ENCODE measurements at regions not wholly inside any gene's neighbourhood (a gene's known extent, or its start where the extent isn't known, plus 50 kb on each side); places are given as distances from the start of the nearest gene placed in this dataset.

GRCh38 chr13:47837906-47838305 lies 163.2 kb downstream of the SUCLA2 start:
- no peak overlapping the region for H3K27ac ChIP-seq
- H3K36me3 ChIP-seq (replicated peaks in 1 of 2; ENCODE audit: insufficient read depth in 1 of 2, low read depth in 2 of 2): no peaks in the 10 kb centered on the region
- H3K4me3 ChIP-seq: no peak overlapping the region
- intact Hi-C loops (cut with DNase I): no loop called here
- TF ChIP-seq POLR2A (IDR thresholded peaks at IDR 0.05): no peak
- TF ChIP-seq CTCF (IDR thresholded peaks at IDR 0.05): no peak
- no peaks in the 10 kb centered on the region for H3K27me3 ChIP-seq
- DNase-seq (no peak), ATAC-seq (no peak)
- H3K4me1 ChIP-seq: no peaks in the 10 kb centered on the region
- H3K9me3 ChIP-seq: no peaks in the 10 kb centered on the region
- WGBS, 2 donors: 54 to 66% methylated on average over 4 of the region's 4 CpGs

DNA sequence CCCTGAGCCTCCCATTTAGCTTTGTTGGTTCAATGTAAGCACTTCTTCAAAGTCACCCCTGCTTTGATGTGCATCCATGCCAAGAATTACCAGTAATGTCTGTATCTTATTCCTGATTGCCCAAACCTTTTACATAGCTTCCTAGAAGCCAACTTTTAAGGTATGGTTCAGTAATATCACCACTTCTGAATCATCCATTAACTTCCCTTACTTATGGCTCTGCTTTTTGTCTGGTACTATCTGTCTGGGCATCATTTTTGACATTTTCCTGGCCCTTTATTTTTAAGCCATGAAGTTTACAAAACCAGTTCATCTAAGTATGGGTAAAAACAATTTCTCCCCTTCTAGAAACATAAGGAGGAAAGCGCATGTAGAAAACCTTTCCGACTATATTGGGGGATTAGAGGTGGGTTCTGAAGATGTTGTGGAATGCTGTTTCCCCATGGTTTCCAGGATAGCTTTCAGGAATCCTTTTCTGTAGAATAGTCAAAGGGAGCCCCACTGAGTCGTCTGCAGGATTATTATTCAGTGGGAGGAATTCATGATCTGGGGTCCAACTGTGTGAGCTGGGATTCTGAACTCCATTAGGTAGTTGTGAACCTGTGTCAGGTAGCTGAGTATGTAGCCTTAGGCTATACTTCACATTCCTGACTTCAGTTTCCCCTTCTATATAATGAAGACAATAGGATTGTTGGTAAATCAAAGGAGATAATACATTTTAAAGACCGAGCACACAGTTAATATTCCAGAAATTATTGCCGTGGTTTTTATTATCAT lies 163.8 kb downstream of the SUCLA2 start:
- no peak overlapping the region for H3K4me3 ChIP-seq
- no peak for DNase-seq
- H3K9me3 ChIP-seq: no peaks in the 10 kb centered on the region
- intact Hi-C loops (cut with DNase I): no loop called here
- no peak for ATAC-seq
- no peak overlapping the region for H3K27ac ChIP-seq
- 74 to 77% methylated on average over 5 of the region's 5 CpGs for WGBS, 2 donors
- no peaks in the 10 kb centered on the region for H3K27me3 ChIP-seq
- H3K36me3 ChIP-seq (replicated peaks in 1 of 2; ENCODE audit: insufficient read depth in 1 of 2, low read depth in 2 of 2): no peaks in the 10 kb centered on the region
- TF ChIP-seq CTCF (IDR thresholded peaks at IDR 0.05) (no peak), POLR2A (IDR thresholded peaks at IDR 0.05) (no peak)
- H3K4me1 ChIP-seq: no peaks in the 10 kb centered on the region

- 75% methylated on average over 8 of the region's 8 CpGs for WGBS, 2 donors
- ATAC-seq (no peak), DNase-seq (no peak)
- H3K27ac ChIP-seq: no peak overlapping the region
- no peaks in the 10 kb centered on the region for H3K36me3 ChIP-seq (replicated peaks in 1 of 2; ENCODE audit: insufficient read depth in 1 of 2, low read depth in 2 of 2)
- no peaks in the 10 kb centered on the region for H3K9me3 ChIP-seq
- no peak overlapping the region for H3K4me3 ChIP-seq
- TF ChIP-seq CTCF (IDR thresholded peaks at IDR 0.05): no peak
- no peak for TF ChIP-seq POLR2A (IDR thresholded peaks at IDR 0.05)
- intact Hi-C loops (cut with DNase I): no loop called here
- H3K27me3 ChIP-seq: no peaks in the 10 kb centered on the region
- no peaks in the 10 kb centered on the region for H3K4me1 ChIP-seq
These were observed 165.4 kb downstream of the SUCLA2 start for GRCh38 chr13:47835470-47836228.

DNA sequence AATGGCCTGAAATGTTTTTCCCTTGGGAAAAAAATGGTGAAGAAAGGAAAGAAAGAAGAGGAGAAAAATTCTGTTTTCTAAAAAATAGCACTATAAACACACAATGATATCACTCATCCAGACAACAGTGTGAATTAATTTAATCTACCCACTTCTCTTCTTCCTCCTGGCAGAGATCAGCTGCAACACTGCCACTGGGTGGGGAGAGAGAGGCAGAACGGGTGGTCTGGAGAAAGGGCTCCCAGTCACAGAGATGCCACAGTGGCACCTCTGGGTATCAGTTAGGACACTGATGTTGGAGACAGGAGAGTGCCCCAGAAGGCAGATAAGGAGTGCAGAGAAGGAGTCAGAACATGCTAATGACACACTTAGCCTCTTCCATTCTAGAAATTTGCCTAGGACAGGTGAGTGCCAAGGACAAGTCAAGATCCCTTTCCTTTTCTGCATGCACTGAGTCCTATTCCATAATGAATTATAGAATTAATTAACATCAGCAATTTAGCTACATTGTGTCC lies 168.6 kb downstream of the SUCLA2 start:
- 14% methylated on average over 1 of the region's 1 CpG for WGBS, 2 donors
- DNase-seq (no peak), ATAC-seq (no peak)
- Histone ChIP-seq H3K36me3 (replicated peaks in 1 of 2; ENCODE audit: insufficient read depth in 1 of 2, low read depth in 2 of 2) (no peaks in the 10 kb centered on the region), H3K4me1 (no peaks in the 10 kb centered on the region), H3K9me3 (no peaks in the 10 kb centered on the region), H3K27ac (no peak overlapping the region), H3K27me3 (no peaks in the 10 kb centered on the region), H3K4me3 (no peak overlapping the region)
- intact Hi-C loops (cut with DNase I): no loop called here
- TF ChIP-seq POLR2A (IDR thresholded peaks at IDR 0.05): no peak
- TF ChIP-seq CTCF (IDR thresholded peaks at IDR 0.05): no peak
